Common myeloid progenitor, CD34-positive (primary cell): ENCODE measurements at regions not wholly inside any gene's neighbourhood (a gene's known extent, or its start where the extent isn't known, plus 50 kb on each side); places are given as distances from the start of the nearest gene placed in this dataset.
"Not testable (repeated sequence)": the region's sequence is repeated elsewhere in the genome, so short reads cannot be mapped to it uniquely, and the experiment has no call there.

ENCODE experiments used
- CTCF ChIA-PET: fragments of 350-600 bp; sonication (Branson Sonifier 250); formaldehyde crosslinking; loops from one replicate; lab custom pipeline; 2021; ENCODE audit warnings: antibody characterized with exemption; lab: Charles Lee
- POLR2A ChIA-PET: fragments of 350-600 bp; sonication (Branson Sonifier 250); formaldehyde crosslinking; loops from one replicate; lab custom pipeline; 2021; ENCODE audit warnings: antibody characterized with exemption; lab: Charles Lee
- DNase-seq, 3 donors: peaks; one replicate each; pipeline versions ENCODE4 v3.0.0 to v3.0.0-alpha.2; 2013
- H3K27ac ChIP-seq, 2 experiments: 1 replicate in 1 of 2; 2 replicates in 1 of 2; pipeline ENCODE4 v1.7.0; 2013; ENCODE audit warnings: inconsistent platforms in 2 of 2, low read length in 2 of 2, mild to moderate bottlenecking in 2 of 2, low read depth in 1 of 2, moderate library complexity in 1 of 2; ENCODE audit not compliant: severe bottlenecking in 2 of 2, insufficient read depth in 1 of 2, poor library complexity in 1 of 2
- H3K27me3 ChIP-seq, 5 experiments: replicated peaks in 2 of 5; 1 replicate in 3 of 5; 2 replicates in 2 of 5; pipeline versions ENCODE4 v1.6.1 to v1.7.0; 2013; ENCODE audit warnings: low read length in 4 of 5, mild to moderate bottlenecking in 2 of 5, moderate library complexity in 2 of 5, inconsistent platforms in 1 of 5; ENCODE audit not compliant: insufficient read depth in 5 of 5, control insufficient read depth in 4 of 5
- H3K36me3 ChIP-seq, 4 experiments: 1 replicate in 2 of 4; 2 replicates in 2 of 4; pipeline versions ENCODE4 v1.6.1 to v1.7.0; 2013; ENCODE audit warnings: low read length in 3 of 4, control low read depth in 1 of 4, mild to moderate bottlenecking in 1 of 4; ENCODE audit not compliant: control insufficient read depth in 4 of 4, insufficient read depth in 4 of 4
- H3K4me1 ChIP-seq, 4 experiments: 1 replicate in 3 of 4; 2 replicates in 1 of 4; pipeline versions ENCODE4 v1.6.1 to v1.7.1; 2013; ENCODE audit warnings: low read length in 3 of 4, mild to moderate bottlenecking in 3 of 4, control low read depth in 1 of 4, inconsistent platforms in 1 of 4, moderate library complexity in 1 of 4; ENCODE audit not compliant: control insufficient read depth in 4 of 4, insufficient read depth in 4 of 4; ENCODE audit errors: control extremely low read depth in 1 of 4
- H3K4me3 ChIP-seq, 7 experiments: 1 replicate in 4 of 7; 2 replicates in 3 of 7; pipeline versions ENCODE4 v1.5.1 to v1.7.0; 2013; ENCODE audit warnings: mild to moderate bottlenecking in 7 of 7, low read length in 6 of 7, moderate library complexity in 6 of 7, inconsistent platforms in 2 of 7, low read depth in 2 of 7, control low read depth in 1 of 7; ENCODE audit not compliant: insufficient read depth in 4 of 7, control insufficient read depth in 1 of 7; ENCODE audit errors: extremely low read depth in 1 of 7
- H3K9me3 ChIP-seq, 5 experiments: 1 replicate in 4 of 5; 2 replicates in 1 of 5; pipeline versions ENCODE4 v1.6.1 to v1.7.1; 2013; ENCODE audit warnings: low read length in 4 of 5, mild to moderate bottlenecking in 2 of 5, inconsistent platforms in 1 of 5, low read depth in 1 of 5, moderate library complexity in 1 of 5; ENCODE audit not compliant: control insufficient read depth in 4 of 5, insufficient read depth in 2 of 5; ENCODE audit errors: control extremely low read depth in 1 of 5
- WGBS: methylation state at CpG from one replicate; pipeline ENCODE4 v1.1.5; 2013; ENCODE audit not compliant: insufficient coverage; 5-methylcytosine and 5-hydroxymethylcytosine counted together

DNA sequence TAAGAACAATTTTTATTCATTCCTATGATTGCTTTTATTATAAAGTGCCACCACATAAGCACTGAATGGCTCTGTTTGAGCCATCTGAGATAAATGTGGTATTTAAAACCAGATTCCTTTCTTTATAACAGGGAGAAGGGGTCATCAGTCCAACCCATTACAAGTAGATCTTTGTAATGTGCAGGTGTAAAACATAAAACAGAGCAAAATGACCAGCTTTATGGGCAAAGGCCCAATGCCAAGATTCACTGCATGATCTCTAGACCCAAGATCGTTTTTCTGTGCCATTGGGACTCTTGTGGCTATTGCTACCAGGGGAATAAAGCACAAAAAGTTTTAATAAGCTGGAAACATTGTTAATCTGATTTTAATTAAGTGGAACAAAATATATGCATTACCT, 469.9 kb downstream of the PRR16 start:
- ChIA-PET CTCF (no interaction called here), POLR2A (no interaction called here)
- no peaks in the 10 kb centered on the region for H3K36me3 ChIP-seq
- H3K4me1 ChIP-seq: no peaks in the 10 kb centered on the region
- H3K27me3 ChIP-seq: no peaks in the 10 kb centered on the region
- H3K4me3 ChIP-seq: no peak overlapping the region
- DNase-seq: no peak
- WGBS: 100% methylated on average over 1 of the region's 1 CpG
- no peak overlapping the region for H3K27ac ChIP-seq
- H3K9me3 ChIP-seq: no peaks in the 10 kb centered on the region

GRCh38 chr5:120936652-120937051, 472.6 kb downstream of the PRR16 start:
- Histone ChIP-seq H3K27ac (no peak overlapping the region), H3K36me3 (no peaks in the 10 kb centered on the region), H3K4me3 (no peak overlapping the region), H3K9me3 (no peaks in the 10 kb centered on the region), H3K27me3 (no peaks in the 10 kb centered on the region), H3K4me1 (no peaks in the 10 kb centered on the region)
- POLR2A ChIA-PET: interaction anchor here (0.6 kb wide), 1 partner anchor 243 kb away, joined by 6 read pairs; no protein-coding TSS in a partner anchor
- 93% methylated on average over 22 of the region's 31 CpGs for WGBS
- no peak for DNase-seq
- CTCF ChIA-PET: no interaction called here

GRCh38 chr5:120938604-120939003, 474.5 kb downstream of the PRR16 start:
- Histone ChIP-seq H3K4me3 (no peak overlapping the region), H3K27ac (no peak overlapping the region), H3K36me3 (no peaks in the 10 kb centered on the region), H3K27me3 (no peaks in the 10 kb centered on the region), H3K4me1 (no peaks in the 10 kb centered on the region), H3K9me3 (no peaks in the 10 kb centered on the region)
- POLR2A ChIA-PET: no interaction called here
- no CpG with 5 or more reads among the region's 1 CpG for WGBS
- CTCF ChIA-PET: no interaction called here
- DNase-seq: no peak

GRCh38 chr5:120942596-120943350, 478.7 kb downstream of the PRR16 start:
- WGBS: 100% methylated on average over 3 of the region's 8 CpGs

DNA sequence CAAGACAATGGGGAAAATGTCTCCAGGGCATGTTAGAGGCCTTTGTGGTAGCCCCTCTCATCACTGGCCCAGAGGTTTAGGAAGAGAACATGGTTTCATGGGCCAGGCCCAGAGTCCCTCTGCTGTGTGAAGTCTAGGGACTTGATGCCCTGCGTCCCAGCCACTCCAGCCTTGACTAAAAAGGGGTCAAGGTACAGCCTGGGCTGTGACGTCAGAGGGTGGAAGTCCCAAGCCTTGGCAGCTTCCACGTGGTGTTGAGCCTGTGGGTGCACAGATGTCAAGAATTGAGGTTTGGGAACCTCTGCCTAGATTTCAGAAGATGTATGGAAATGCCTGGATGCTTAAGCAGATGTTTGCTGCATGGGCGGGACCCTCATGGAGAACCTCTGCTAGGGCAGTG, 485.5 kb downstream of the PRR16 start:
- H3K4me3 ChIP-seq, H3K27ac ChIP-seq, CTCF ChIA-PET, POLR2A ChIA-PET, H3K27me3 ChIP-seq, H3K36me3 ChIP-seq, H3K9me3 ChIP-seq, DNase-seq, H3K4me1 ChIP-seq: not testable (repeated sequence)
- 88% methylated on average over 4 of the region's 4 CpGs for WGBS

More at GRCh38 chr5:120942596-120943350, 478.7 kb downstream of the PRR16 start:
- Histone ChIP-seq H3K4me1 (no peaks in the 10 kb centered on the region), H3K27ac (no peak overlapping the region), H3K36me3 (no peaks in the 10 kb centered on the region), H3K4me3 (no peak overlapping the region), H3K9me3 (no peaks in the 10 kb centered on the region), H3K27me3 (no peaks in the 10 kb centered on the region)
- POLR2A ChIA-PET: no interaction called here
- DNase-seq: no peak
- CTCF ChIA-PET: interaction anchor here (0.6 kb wide), 1 partner anchor 288 kb away, joined by 3 read pairs; no protein-coding TSS in a partner anchor

- H3K36me3 ChIP-seq, H3K4me3 ChIP-seq, H3K27ac ChIP-seq, H3K4me1 ChIP-seq, H3K27me3 ChIP-seq, H3K9me3 ChIP-seq, POLR2A ChIA-PET, DNase-seq, CTCF ChIA-PET: not testable (repeated sequence)
- WGBS: 85% methylated on average over 2 of the region's 2 CpGs
Observed at GRCh38 chr5:120953445-120953844, 489.3 kb downstream of the PRR16 start.

DNA sequence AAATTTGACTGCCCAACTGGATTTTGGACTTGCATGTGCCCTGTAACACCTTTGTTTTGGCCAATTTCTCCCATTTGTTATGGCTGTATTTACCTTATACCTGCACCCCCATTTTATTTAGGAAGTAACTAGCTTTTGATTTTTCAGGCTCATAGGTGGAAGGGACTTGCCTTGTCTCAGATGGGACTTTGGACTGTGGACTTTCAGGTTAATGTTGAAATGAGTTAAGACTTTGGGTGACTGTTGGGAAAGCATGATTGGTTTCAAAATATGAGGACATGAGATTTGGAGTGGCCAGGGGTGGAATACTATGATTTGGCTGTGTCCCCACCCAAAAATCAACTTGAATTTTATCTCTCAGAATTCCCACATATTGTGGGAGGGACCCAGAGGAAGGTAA, 490.2 kb downstream of the PRR16 start:
- H3K9me3 ChIP-seq: peaks cover 0 to 6% (median 4%) of the 10 kb centered on the region in 5 experiments
- H3K4me3 ChIP-seq: no peak overlapping the region
- H3K27ac ChIP-seq: no peak overlapping the region
- POLR2A ChIA-PET: no interaction called here
- no peaks in the 10 kb centered on the region for H3K4me1 ChIP-seq
- no peaks in the 10 kb centered on the region for H3K27me3 ChIP-seq
- no peaks in the 10 kb centered on the region for H3K36me3 ChIP-seq
- DNase-seq: no peak
- CTCF ChIA-PET: no interaction called here
